Calu3 (cell line): ENCODE measurements at regions not wholly inside any gene's neighbourhood (a gene's known extent, or its start where the extent isn't known, plus 50 kb on each side); places are given as distances from the start of the nearest gene placed in this dataset.

Experiments used
- BruUV-seq: library from RNA; stranded (reverse); fragments of 400-500 nt; replicated peaks from 2 replicates; lab custom pipeline; 2021; lab: Mats Ljungman, UMichigan
- CTCF ChIA-PET: fragments of 300-600 bp; sonication (Branson Sonifier 250); formaldehyde crosslinking; loops from one replicate; lab custom pipeline; 2022; ENCODE audit warnings: antibody characterized with exemption; lab: Charles Lee
- DNase-seq: peaks from one replicate; pipeline ENCODE4 v3.0.0; 2022
- H3K27ac Mint-ChIP-seq: one replicate; pipeline ENCODE4 v1.8.0; 2022; ENCODE audit warnings: mixed read lengths; ENCODE audit not compliant: unreplicated experiment
- H3K27me3 Mint-ChIP-seq: one replicate; pipeline ENCODE4 v1.8.0; 2022; ENCODE audit warnings: mixed read lengths; ENCODE audit not compliant: unreplicated experiment
- H3K36me3 Mint-ChIP-seq: one replicate; pipeline ENCODE4 v1.8.0; 2022; ENCODE audit warnings: mild to moderate bottlenecking, moderate library complexity, mixed read lengths; ENCODE audit not compliant: insufficient read depth, unreplicated experiment
- H3K4me1 Mint-ChIP-seq: one replicate; pipeline ENCODE4 v1.8.0; 2022; ENCODE audit warnings: mild to moderate bottlenecking, low read depth, mixed read lengths; ENCODE audit not compliant: unreplicated experiment
- H3K4me3 Mint-ChIP-seq: one replicate; pipeline ENCODE4 v1.8.0; 2022; ENCODE audit warnings: mild to moderate bottlenecking, low read depth, moderate library complexity, mixed read lengths; ENCODE audit not compliant: unreplicated experiment
- H3K9me3 Mint-ChIP-seq: one replicate; pipeline ENCODE4 v1.8.0; 2022; ENCODE audit warnings: low read depth, mixed read lengths; ENCODE audit not compliant: unreplicated experiment
- intact Hi-C: fragments of 100-400 bp; cut with micrococcal nuclease; formaldehyde crosslinking; loops from one replicate; pipeline ENCODE4 v1.10.0; 2022; ENCODE audit not compliant: unreplicated experiment
- TF ChIP-seq, protein P1 (sequence below): fragments of 200-600 bp; IDR thresholded peaks from one replicate; pipeline ENCODE4 v1.8.0; 2022; ENCODE audit warnings: antibody characterized with exemption; ENCODE audit not compliant: unreplicated experiment

DNA sequence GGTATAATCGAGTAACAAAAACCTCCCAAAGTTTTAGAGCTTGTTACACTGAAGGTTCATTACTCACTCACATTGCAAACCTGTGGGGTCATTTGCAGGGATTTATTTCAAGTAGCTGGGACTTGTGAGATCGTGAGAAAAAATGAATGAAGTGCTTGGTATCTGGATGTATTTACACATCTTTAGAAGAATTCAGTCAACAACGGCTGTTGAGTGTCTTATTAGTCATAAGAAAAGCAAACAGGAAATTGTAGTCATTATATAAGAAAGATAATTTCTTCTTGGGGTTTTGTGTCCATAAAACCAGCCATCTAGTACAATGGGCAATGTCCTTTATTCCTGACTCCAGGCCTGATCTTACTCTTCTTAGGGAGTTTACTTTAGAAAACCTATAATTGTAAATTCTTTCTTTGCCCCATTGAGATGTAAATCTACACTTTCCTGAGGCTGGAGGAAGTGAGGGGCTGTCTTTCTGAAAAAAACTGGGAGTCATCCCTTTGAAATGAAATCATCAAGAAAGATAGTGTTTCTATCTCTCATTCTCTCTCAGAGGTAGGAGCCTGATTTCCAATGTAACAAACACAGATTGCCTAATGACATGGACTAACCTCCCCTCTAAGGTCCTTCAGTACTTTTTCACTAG lies 202.5 kb upstream of the ASCC3 start:
- TF ChIP-seq, protein P1, sequence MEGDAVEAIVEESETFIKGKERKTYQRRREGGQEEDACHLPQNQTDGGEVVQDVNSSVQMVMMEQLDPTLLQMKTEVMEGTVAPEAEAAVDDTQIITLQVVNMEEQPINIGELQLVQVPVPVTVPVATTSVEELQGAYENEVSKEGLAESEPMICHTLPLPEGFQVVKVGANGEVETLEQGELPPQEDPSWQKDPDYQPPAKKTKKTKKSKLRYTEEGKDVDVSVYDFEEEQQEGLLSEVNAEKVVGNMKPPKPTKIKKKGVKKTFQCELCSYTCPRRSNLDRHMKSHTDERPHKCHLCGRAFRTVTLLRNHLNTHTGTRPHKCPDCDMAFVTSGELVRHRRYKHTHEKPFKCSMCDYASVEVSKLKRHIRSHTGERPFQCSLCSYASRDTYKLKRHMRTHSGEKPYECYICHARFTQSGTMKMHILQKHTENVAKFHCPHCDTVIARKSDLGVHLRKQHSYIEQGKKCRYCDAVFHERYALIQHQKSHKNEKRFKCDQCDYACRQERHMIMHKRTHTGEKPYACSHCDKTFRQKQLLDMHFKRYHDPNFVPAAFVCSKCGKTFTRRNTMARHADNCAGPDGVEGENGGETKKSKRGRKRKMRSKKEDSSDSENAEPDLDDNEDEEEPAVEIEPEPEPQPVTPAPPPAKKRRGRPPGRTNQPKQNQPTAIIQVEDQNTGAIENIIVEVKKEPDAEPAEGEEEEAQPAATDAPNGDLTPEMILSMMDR, result no peak
- H3K36me3 Mint-ChIP-seq, result peaks cover 5% of the 10 kb centered on the region
- no peaks in the 10 kb centered on the region for H3K9me3 Mint-ChIP-seq
- H3K4me3 Mint-ChIP-seq, result no peak overlapping the region
- H3K27me3 Mint-ChIP-seq, result no peaks in the 10 kb centered on the region
- no TSS peak for BruUV-seq
- peak overlapping the region; percentile 56 for H3K27ac Mint-ChIP-seq
- intact Hi-C loops, result loop anchor here (10.0 kb wide), 1 partner anchor 199 kb away; the partner anchor contains the start of gene ASCC3
- CTCF ChIA-PET, result no interaction called here
- DNase-seq, result no peak
- H3K4me1 Mint-ChIP-seq, result peaks cover 8% of the 10 kb centered on the region

DNA sequence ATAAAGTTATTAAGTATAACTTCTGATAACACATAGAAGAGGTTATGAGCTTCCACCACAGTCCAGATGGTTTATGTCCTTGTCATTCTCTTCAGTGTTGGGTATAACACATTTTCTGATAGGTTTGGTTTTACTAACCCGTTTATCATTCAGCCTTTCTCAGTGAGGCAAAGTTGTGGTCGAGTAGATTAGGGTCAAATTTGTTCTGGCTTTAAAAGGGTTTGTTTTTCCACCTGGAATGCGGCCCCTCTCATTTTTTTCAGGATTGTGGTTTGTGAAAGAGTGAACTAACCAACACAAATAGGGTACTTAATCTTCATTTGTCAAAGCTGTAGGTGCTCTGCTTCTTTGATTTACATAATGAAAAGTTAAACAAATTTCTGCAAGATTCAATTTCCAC lies 204.2 kb upstream of the ASCC3 start:
- Mint-ChIP-seq H3K27ac (no peak overlapping the region), H3K36me3 (peaks cover 5% of the 10 kb centered on the region), H3K4me3 (no peak overlapping the region), H3K27me3 (no peaks in the 10 kb centered on the region), H3K4me1 (peaks cover 15% of the 10 kb centered on the region), H3K9me3 (peaks cover 2% of the 10 kb centered on the region)
- intact Hi-C loops, result loop anchor here (10.0 kb wide), 1 partner anchor 201 kb away; the partner anchor contains the start of gene ASCC3
- TF ChIP-seq, protein P1, result no peak
- no peak for DNase-seq
- CTCF ChIA-PET, result no interaction called here
- BruUV-seq, result no TSS peak

DNA sequence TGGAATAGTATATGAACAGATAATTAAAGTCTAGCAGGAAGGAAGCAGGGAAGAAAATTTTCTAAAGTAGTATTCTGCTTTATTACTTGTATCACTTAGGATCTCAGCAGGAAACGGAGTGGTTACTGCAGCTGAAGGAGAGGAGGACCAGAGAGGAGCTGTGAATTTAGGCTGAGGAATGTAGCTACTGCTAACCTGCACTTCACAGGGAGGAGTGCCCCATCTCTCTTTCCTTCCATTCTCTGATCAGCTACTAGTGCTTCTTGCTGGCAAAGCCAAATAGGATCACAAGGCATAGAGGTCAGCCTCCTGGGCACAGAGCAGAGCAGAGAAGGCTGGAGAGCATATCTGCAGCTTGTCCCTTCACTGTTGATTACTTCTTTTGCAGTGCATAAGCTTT lies 205.3 kb upstream of the ASCC3 start:
- intact Hi-C loops, result loop anchor here (10.0 kb wide), 1 partner anchor 202 kb away; the partner anchor contains the start of gene ASCC3
- Mint-ChIP-seq H3K4me3 (no peak overlapping the region), H3K27me3 (no peaks in the 10 kb centered on the region), H3K9me3 (peaks cover 4% of the 10 kb centered on the region), H3K4me1 (peaks cover 14% of the 10 kb centered on the region), H3K27ac (no peak overlapping the region), H3K36me3 (peaks cover 5% of the 10 kb centered on the region)
- TF ChIP-seq, protein P1, result no peak
- no peak for DNase-seq
- BruUV-seq, result no TSS peak
- CTCF ChIA-PET, result interaction anchor here (0.7 kb wide), 1 partner anchor 22 kb away, joined by 3 read pairs; no protein-coding TSS in a partner anchor

DNA sequence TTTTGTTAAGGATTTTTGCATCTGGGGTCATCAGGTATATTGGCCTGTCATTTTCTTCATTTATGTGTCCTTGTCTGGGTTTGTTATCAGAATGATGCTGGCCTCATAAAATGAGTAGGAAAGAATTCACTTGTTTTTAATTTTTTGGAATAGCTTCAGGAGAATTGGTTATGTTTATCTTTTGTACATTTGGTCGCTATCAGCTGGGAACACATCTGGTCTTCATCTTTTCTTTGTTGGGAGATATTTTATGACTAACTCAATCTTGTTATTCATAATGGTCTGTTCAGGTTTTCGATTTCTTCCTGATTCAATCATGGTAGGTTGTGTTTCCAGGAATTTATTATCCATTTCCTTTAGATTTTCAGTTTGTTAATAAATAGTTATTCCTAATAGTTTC lies 207.5 kb upstream of the ASCC3 start:
- CTCF ChIA-PET, result no interaction called here
- TF ChIP-seq, protein P1, result no peak
- no TSS peak for BruUV-seq
- H3K27me3 Mint-ChIP-seq, result no peaks in the 10 kb centered on the region
- no peak for DNase-seq
- H3K36me3 Mint-ChIP-seq, result peaks cover 5% of the 10 kb centered on the region
- intact Hi-C loops, result loop anchor here (10.0 kb wide), 1 partner anchor 204 kb away; the partner anchor contains the start of gene ASCC3
- H3K27ac Mint-ChIP-seq, result no peak overlapping the region
- H3K4me1 Mint-ChIP-seq, result peaks cover 14% of the 10 kb centered on the region
- peaks cover 5% of the 10 kb centered on the region for H3K9me3 Mint-ChIP-seq
- no peak overlapping the region for H3K4me3 Mint-ChIP-seq
